ENCODE measurements at regions not wholly inside any gene's neighbourhood (a gene's known extent, or its start where the extent isn't known, plus 50 kb on each side); places are given as distances from the start of the nearest gene placed in this dataset.

DNA sequence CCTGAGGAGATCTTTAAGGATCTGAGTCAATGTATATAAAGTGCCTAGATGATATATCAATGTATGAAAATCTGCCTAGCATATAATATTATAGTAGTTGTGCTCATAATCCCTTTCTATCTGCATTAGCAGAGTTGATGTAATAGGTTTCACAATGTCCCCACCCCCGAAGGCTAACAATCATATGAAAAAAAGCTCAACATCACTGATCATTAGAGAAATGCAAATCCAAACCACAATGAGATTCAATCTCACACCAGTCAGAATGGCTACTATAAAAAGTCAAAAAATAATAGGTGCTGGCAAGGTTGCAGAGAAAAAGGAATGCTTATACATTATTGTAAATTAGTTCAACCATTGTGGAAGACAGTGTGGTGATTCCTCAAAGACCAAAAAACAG is 147.8 kb upstream of the DPT start:
- no peak for DNase-seq

DNA sequence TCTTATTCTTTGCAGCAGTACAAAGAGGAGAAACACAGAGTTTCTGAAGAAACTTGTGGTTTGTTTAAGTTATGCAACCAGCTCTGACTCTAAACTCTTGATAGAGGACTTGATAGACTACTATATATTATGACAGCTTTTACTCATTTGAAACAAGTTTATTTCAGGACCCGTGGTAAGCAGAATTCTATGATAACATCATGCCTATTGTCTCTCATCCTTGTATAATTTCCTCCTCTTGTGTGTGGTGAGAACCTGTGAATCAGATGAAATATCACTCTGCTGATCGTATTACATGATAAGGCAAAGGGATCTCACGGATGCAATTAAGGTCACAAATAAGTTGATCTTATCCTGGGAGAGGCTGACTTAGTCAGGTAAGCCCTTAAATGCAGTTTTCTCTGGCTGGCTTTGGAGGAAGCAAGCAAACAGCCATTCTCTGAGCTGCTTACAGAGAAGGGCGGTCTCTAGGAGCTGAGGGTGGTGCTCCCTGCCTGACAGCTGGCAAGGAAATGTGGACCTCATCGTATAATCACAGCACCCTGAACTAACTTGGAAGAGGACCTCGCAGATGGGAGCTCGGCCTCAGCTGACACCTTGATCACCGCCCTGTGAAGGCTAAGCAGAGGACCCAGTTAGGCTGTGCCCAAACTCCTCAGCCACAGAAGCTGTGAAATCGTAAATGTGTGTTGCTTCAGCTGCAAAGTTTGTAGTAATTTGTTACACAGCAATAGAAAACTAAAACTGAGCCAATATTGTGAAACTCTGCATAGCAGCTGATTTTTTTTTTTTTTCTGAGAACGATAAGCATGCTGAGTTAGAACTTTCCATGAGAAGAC is 151.1 kb upstream of the DPT start:
- no peak for DNase-seq

DNA sequence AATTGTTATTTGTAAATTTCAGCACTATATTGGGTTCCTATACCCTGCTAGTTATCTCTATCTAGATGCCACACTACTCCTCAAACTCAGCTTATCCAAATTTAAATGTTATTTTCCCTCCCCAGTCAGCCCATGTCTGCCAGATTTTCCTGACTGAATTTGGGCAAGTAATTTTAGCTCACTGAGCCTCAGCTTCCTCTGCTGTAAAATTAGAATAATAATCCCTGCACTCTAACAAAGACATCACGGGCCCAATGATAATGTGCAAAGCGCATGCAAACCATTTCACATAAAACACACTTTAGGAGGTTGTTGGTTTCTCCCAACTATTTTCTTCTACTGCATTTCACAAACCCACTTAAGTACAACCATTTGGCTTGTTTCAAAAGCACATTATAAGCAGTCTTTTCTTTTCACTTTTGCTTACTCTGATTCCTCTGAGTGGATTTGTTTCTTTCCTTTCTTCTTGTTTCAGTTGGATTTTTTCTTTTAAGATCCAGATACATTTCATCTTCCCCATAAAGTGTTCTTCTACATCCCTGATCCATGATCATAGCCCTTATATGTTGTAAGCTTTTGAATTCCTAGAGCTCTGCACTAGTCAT is 152.8 kb upstream of the DPT start:
- DNase-seq: no peak

DNA sequence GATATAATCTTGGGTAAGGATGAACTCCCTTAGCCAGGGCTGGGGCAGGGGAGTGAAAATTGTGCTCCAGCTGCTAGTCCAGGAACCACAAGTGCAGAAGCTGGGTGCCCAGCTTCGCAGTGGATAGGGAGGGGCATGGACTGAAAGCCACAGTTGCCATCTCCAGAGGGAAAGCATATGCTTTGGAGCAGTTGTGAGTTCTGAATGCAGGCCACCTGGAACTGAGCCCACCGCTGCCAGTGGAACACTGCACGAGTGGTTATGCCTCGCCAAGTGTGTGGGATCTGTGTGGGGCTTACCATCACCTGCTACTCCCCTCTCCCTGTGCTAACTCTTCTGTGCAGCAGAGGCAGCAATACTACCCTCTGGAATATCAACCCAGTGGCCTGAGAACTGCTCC is 158.4 kb upstream of the DPT start:
- DNase-seq: no peak

DNA sequence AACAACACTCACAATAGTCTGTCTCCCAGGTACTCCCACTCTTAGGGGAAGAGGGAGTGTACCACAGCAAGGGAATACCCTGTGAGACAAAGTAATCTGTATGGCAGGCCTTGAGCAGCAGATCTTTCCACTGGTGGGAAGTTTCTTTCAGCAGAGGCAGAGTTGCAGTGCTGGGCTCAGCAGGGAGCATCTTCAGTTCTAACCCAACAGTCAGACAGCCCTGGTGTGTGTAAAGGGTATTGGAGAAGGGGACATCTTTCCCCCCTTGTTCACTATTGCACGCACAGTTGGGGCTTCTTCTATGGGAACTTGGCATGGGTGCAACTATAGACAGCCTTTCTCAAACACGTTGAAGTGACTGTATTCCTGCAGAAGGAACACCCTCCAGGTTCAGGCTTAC is 159.4 kb upstream of the DPT start:
- DNase-seq: no peak

DNA sequence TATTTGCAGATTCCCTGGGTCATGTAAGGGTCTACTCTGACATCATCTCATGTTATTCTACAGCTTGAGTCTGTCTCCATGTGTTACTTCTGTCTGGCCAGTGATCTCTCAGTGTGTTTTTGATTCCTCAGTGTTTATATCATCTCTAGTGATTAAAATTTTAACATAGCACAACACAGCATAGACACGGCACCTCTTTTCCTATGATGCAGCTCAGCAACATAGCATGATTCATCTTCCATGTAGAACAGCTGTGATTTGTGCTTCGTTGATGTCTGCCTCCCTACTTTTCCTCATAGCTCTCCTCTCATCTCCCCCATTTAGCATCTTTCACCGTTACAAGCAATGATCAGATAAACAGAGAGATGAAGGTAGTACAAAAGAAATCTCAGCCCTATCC is 163.9 kb upstream of the DPT start:
- no peak for DNase-seq

DNA sequence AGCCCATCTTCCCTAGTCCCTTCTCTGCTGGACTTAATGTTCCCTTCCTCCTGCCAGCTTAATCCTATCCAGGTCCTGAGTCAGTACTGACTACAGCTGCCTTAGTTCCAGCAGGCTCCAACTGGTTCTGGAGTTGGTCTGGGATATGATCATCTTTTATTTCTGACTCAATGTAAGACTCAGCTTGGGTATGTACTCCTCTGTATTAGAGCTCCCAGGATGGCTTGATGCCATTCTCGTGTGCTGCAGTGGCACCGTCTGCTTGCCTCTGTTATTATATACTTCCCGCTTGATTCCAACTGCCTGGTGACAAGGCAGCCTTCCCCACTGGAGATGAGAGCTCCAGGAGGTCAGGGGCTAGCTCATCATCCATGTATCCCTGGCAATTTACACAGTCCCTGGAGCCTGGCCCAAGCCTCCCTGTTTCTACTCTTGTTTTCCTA is 164.4 kb upstream of the DPT start:
- DNase-seq: no peak

DNA sequence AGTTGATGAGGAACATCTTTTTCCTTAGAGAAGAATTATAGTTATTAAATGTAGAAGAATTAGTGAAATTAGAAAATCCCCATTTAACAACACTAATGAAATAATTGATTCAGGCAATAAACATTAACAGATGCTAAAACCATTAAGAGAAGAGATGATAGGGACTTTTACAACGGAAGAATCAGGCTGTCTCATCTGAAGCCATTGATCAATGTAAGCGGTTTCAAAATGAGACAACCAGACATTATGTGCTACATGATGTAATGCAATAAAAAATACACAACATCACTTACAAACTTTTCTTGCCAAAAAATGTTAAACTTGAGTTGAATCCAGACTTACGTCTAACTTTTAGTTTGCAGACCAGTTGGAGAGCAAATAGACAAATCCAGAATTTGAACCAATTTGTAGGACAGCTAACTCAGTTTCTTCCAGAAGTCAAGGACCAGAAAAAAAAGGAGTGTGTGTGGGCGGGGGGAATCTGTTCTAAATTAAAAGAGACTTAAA is 165.4 kb upstream of the DPT start:
- no peak for DNase-seq

DNA sequence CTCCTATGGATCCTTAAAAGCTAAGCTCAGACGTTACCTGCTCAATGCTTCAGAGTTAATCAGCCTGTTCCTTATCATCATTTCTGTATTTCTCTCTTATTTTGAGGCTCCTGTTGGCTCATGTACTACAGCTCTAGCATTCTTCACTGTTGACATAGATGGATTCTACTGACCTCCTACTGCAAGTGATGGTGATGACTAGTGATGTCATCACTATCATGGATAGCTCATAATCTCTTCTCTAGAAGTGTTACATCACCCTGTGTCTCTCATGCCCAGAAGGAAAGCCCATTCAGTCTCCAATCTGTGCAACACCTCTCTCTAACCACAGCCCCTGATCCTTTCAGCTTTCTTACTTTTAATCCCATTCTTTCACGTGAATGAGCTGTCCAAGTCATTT is 168.2 kb upstream of the DPT start:
- no peak for DNase-seq

DNA sequence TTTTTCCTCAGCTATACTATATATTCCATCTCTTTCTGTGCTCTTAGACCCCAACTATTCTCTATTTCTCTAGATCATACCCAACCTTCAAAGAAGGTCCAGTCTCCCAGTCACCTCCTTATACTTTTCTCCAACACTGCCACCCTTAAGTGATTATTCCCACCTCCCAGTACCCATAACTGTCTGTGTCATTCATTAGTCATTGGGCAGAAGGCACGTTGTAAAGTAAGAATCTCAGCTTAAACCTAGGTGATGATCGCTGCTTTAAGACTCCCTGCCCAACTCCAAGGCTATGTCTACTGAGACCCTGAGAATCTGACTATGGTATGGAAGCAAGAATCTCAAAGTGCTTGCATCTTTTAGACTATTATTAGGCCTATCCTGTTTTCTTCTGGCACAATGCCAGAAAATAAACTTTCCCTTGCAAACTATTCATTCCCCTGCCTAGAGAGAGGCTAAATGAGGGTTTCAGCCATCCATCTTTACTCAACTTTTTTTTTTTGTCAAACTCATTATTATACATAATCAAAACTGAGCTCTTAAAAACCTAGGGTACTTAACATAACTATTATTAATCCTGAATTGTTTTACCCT is 174.3 kb upstream of the DPT start:
- no peak for DNase-seq

DNA sequence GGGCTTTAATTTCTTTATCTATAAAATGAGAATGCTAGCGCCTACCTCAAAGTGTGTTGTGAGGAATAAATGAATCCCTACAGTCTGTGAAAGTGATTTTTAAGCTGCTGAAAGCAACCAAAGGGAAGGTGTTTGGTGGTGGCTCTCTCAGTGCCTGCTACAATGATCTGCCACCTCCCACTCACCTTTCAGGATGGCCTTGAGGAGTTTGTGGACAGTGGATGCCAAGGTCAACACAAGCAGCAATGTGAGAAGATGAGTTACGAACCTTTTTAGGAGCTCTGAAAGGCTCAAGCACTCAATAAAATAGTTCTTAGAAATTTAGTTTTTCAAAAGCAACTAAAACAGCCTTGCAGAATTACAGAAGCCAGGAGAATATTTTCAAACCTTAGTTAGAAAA is 176.6 kb upstream of the DPT start:
- no peak for DNase-seq

DNA sequence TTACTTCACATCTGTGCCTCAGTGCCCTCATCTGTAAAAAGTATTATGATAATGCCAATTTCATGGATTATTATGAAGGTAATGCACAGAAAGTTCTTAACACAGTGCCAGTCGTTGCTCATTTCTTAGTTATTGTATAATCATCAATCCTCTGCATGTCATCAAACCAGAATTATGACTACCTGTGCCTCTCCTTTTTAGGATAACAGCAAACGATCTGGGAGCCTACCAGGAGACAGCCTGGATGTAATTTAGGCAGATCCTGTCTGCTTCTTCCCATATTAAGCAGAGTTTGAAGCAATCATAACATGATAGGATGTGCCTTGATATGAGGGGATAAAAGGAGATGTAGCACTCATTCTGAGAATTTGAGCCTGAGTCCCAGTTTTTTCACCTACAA is 177.4 kb upstream of the DPT start:
- DNase-seq: no peak

DNA sequence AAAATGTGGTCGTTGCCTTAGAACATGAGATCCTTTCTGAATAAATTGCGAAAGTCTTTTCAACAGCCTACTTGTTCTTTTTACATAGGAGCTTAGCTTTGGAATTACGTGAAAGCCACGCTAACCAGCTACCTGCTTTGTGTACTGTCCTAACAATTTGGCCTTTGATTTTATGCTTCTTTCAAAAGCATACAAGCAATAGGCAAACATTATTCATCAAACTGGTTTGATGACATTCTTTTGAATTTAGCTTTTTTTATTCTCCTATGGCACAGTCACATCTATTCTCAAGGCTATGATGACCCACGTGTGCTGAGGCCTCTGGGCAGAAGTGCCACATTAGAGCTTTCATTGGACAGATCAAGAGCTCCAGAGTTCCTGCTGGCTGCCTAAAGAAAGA is 178.0 kb upstream of the DPT start:
- DNase-seq: no peak

DNA sequence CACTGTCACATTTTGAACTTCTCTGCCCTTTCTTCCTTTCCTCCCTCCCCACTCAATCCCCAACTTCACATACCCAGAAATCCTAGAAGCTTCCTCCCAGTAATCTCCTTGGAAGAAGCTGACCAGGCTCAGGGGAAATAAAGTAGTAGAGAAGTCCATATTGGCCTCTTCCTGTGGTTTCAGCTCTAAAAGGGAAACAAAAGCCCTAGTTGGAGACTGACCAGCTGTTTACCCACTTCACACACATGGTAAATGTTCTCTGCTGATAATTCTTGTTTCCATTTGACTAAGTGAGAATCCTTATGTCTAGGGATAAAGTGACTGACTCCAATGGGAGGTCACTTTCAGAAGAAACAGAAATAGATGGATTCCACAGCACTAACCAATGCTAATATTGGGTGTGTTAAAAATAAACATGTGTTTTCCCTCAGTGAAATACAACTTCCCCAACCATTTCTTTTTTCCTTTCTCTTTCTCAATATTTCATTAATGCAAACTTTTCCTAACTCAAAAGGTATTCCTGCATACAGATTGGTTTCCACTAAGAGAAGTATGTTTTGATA is 178.9 kb upstream of the DPT start:
- DNase-seq: no peak

DNA sequence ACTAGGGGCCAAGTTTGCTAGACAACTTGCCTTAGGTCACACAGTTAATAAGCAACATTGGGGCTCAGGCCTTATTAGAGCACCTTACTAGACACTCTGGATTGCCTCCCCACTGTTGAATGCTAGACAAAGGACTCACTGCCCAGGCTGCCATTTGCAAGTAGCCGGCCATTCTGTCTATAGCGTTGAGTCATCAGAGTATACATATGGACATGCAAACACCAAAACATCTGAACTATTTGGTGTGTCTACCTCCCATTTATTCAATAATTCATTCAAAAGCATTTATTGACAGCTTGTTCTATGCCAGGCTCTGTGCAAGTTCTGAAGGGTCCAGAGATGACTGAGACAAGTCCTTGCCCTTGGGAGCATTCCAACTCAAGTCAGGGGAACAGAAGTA is 181.4 kb upstream of the DPT start:
- DNase-seq: no peak

DNA sequence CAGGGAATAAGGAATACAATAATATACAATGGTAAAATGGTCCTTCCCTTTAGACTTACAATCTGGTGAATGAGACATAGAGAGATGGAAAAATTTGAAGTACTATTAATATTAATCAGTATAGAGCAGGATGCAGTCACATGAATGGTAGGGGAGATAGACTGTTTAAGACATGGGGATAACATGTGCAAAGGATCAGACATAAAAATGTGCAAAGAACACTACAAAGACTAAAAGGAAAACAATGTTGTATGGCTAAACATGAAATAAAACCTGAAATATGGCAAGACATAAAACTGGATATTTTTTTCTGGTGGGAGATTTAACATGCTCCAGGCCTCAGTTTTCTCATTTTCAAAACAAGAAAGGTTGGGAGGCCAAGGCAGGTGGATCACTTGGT is 182.4 kb upstream of the DPT start:
- DNase-seq: no peak

DNA sequence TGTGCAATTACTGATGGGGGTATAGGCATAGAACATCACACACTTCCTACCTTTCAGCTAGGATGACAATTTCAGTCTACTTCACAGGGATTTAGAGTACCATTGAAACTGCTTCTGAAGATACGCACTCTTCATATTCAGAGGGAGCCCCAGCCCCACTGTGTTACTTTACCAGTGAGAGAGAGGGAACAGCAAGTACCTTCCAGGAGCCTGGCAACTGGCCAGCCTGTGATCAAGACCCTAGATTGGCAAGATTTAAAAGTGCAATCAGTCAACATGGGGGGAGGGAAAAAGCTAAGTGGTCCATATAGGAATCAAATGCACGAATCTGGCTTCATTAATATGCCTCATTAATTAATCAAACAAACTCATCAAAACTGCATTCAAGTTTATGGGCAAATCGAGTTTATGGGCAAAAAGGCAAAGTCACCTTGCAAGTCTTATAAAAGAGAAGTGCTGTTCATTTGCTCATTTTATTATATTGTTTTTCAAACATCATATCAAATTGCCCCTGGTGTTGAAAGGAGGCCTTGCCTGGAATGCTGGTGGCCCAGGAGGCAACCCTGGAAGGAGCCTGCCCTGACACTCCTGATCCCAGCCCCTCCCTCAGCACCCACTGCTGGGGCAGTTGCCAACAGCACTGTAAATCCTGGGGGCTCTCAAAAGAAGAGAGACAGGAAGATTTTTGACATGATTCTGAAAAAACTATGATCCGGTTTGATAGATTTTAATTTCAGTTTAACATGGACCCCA is 184.9 kb upstream of the DPT start:
- no peak for DNase-seq

DNA sequence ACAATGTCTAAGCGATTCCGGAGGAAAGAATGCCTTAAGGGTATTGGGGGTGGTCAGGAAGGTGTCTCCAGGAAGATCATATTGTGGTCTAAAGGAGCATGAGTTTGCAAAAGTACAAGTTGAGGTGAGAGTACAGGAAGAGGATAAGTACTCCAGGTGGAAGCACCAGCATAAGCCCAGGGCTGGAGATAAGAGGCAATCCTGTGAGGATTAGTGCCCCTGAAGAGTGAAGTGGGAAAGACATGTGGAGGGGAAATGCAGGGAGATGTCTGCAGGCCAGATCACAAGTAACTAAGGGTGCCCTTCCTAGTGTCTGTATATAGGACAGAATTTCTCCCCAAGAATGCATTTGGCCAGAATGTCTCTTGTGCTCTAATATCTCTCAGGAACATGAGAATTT is 188.3 kb upstream of the DPT start:
- DNase-seq: no peak

DNA sequence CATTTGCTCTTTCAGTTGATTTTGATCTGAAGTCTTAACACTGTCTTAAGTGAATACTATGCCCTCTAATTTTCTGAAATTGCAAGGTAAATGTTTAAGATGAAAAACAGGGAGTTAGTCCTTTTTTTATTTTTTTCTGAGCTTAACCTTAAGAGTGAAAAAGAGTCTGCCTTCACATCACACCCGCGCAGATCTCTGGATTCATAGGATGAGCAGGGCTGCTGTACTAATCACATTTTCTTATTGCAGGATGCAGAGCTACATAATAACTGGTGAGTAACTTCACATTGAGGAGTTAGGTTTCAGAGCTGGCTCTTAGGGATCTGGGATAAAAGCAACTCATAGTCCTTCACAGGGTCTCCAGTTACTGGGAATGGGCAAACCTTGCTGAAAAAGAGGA is 188.7 kb upstream of the ATP1B1 start:
- no peak for DNase-seq

DNA sequence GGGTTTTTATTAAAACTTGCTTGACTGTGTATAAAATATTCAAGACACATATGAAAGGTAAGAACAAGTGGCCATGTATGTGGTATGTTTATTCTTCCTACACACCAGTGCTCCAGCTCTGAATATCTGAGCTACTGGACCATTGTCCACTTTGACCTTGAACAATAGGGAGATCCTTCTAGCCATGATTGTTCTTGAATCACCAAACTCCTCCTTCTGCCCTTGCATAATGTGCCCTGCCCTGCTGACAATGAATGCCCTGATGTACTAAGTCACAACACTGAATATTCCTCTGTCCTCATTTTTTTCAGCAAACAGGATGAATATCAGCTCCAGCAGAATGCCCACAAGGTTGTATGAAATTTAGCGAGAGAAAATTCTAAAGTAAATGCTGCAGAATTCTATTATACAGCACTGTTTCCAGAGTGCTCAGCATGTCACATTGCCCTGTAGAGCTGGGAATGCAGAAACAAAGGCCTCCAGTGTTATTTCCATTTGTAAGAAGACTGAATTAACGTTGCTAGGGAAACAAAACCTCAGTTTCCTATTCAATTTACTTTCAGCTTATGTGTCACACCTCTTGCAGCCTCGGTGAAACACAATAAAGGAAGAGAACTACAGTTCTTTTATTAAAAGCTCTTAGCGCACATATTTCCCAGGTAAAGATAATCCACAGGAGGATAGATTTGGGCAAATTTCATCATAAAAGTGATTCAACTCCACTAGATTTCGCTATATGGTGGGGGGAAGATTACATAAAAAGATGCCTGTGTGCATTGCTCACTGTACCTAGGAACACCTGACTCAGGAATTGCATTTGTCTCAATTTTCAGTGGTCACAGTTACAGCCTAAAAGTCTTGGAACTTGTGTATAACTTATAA is 187.4 kb upstream of the ATP1B1 start:
- no peak for DNase-seq

DNA sequence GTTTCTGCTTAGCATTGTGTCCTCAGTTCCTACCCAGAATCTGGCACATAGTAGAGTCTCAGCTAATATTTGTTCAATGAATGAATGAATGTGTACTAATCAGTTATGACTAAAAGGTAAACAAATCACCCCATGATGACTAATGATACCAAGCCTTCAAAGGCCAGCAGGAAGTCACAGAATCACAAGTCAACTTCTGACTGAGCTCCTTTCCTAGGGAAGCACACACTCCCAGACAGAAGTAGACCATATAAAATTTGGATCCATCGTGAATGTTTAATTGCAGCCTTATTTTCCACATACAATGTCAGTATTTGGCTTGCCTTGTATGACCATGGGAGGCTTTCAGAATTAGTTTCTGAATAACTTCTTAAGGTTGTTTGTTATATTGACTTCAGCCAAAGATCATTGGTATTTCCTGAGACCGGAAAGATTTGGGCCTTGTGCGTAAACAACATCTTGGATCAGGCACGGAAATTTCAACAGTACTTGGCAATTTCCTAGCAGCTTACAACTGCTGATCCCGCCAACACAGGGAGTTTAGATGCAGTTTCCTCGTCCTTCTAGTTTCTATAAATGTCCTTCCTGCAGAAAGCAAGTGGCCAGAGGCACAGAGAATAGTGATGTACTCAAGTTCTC is 185.9 kb upstream of the ATP1B1 start:
- no peak for DNase-seq

DNA sequence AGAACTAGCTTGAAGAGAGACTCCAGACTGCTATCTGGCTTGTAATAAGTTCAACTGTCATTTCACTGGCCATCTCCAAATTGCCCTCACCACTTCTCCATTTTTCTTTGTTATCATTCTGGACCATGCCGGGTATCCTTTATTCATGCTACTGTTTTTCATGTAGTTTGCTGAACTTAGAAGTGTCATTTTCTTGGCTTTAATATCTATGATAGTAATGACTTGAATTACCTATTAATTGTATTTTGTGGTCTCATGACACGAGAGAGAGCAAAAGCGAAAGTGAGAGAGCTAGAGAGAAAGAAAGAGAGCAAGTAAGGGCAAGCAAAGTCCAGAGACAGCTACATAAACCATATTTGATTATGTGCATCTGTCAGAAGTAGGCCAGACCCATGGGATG is 184.9 kb upstream of the ATP1B1 start:
- no peak for DNase-seq
